Sciatic nerve (tissue), 2 donors: ENCODE measurements at regions not wholly inside any gene's neighbourhood (a gene's known extent, or its start where the extent isn't known, plus 50 kb on each side); places are given as distances from the start of the nearest gene placed in this dataset.

Experiments used
- ATAC-seq: fragments of 200-7000 bp; cut with Tn5 transposase; one replicate; pipeline ENCODE4 v1.9.1; 2020; ENCODE audit warnings: mild to moderate bottlenecking, moderate library complexity
- DNase-seq: peaks from one replicate; pipeline ENCODE4 v3.0.0-alpha.2; 2020; ENCODE audit warnings: low spot score
- intact Hi-C: fragments of 100-400 bp; cut with DNase I; formaldehyde crosslinking; loops from one replicate; pipeline ENCODE4 v1.14.2; 2022
- donor health status: DM: no; HTN: no; CAD: no.
- donor health status: DM: no; HTN: no; CAD: no.

GRCh38 chr7:133185512-133185911, 67.4 kb upstream of the EXOC4 start:
- DNase-seq, result no peak
- no peak for ATAC-seq
- intact Hi-C loops, result loop anchor here (10.0 kb wide), 1 partner anchor 1061 kb away; no protein-coding TSS in a partner anchor

GRCh38 chr7:133186060-133186459, 66.8 kb upstream of the EXOC4 start:
- DNase-seq, result no peak
- ATAC-seq, result no peak
- intact Hi-C loops, result loop anchor here (10.0 kb wide), 1 partner anchor 1061 kb away; no protein-coding TSS in a partner anchor

GRCh38 chr7:133190172-133190528, 62.7 kb upstream of the EXOC4 start:
- no peak for ATAC-seq
- no peak for DNase-seq
- intact Hi-C loops, result no loop called here

- ATAC-seq, result no peak
- intact Hi-C loops, result no loop called here
- no peak for DNase-seq
These were observed 62.2 kb upstream of the EXOC4 start for GRCh38 chr7:133190650-133191049.

GRCh38 chr7:133191787-133192186, 61.1 kb upstream of the EXOC4 start:
- DNase-seq (no peak), ATAC-seq (no peak)
- intact Hi-C loops, result no loop called here

- no peak for DNase-seq
- intact Hi-C loops, result no loop called here
- no peak for ATAC-seq
These were observed 57.0 kb upstream of the EXOC4 start for GRCh38 chr7:133195868-133196267.

GRCh38 chr7:133196856-133197612, 55.8 kb upstream of the EXOC4 start:
- ATAC-seq (no peak), DNase-seq (no peak)
- intact Hi-C loops, result no loop called here

- intact Hi-C loops, result no loop called here
- DNase-seq (no peak), ATAC-seq (no peak)
These were observed 54.8 kb upstream of the EXOC4 start for GRCh38 chr7:133197972-133198544.

- ATAC-seq (no peak), DNase-seq (no peak)
- intact Hi-C loops, result no loop called here
These were observed 53.0 kb upstream of the EXOC4 start for GRCh38 chr7:133199831-133200230.

GRCh38 chr7:133201470-133201869, 51.4 kb upstream of the EXOC4 start:
- intact Hi-C loops, result no loop called here

GRCh38 chr7:133202942-133203341, 49.9 kb upstream of the EXOC4 start:
- DNase-seq (no peak), ATAC-seq (no peak)
- intact Hi-C loops, result no loop called here

More at GRCh38 chr7:133201470-133201869, 51.4 kb upstream of the EXOC4 start:
- ATAC-seq (no peak), DNase-seq (no peak)
